Gastroesophageal sphincter (tissue), 3 donors: ENCODE measurements at regions not wholly inside any gene's neighbourhood (a gene's known extent, or its start where the extent isn't known, plus 50 kb on each side); places are given as distances from the start of the nearest gene placed in this dataset.

Source experiments
- CTCF ChIP-seq, 4 experiments: fragments of 200-600 bp in 2 of 4; fragments of 450-650 bp in 2 of 4; sonication (generic) in 1 of 4; IDR thresholded peaks; one replicate each; pipeline ENCODE4 v1.5.1; 2017 to 2019; ENCODE audit warnings: antibody characterized with exemption in 4 of 4, mild to moderate bottlenecking in 2 of 4, moderate library complexity in 2 of 4
- POLR2A ChIP-seq, 2 donors: fragments of 450-650 bp; IDR thresholded peaks; one replicate each; pipeline ENCODE4 v1.6.1; 2017; ENCODE audit warnings: antibody characterized with exemption in 2 of 2, mild to moderate bottlenecking in 2 of 2, moderate library complexity in 1 of 2

DNA sequence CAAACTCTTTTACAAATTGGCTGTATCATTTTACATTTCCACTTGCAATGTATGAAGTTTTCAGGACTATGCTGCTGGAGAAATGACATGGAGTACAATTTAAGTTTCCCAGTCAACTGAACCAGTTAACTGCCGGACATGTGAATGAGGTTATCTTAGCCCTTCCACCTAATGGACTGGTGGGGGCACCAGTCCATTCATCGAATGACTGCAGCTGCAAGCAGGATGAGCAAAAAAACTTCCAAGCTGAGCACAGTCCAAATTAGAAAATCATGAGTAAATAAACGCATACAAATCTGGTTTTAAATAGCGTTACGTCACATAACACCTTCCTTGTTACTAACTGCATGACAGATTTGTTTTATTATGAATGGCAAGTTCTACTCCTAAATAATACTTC, 1131.5 kb downstream of the PCDH18 start:
- TF ChIP-seq POLR2A (IDR thresholded peaks at IDR 0.05), result no peak
- no peak for TF ChIP-seq CTCF (IDR thresholded peaks at IDR 0.05)
